Skeletal muscle cell (primary cell): ENCODE measurements at regions not wholly inside any gene's neighbourhood (a gene's known extent, or its start where the extent isn't known, plus 50 kb on each side); places are given as distances from the start of the nearest gene placed in this dataset.
A peak's percentile ranks its signal among the peaks of the same experiment; 100 is the strongest.
"Not testable (repeated sequence)": the region's sequence is repeated elsewhere in the genome, so short reads cannot be mapped to it uniquely, and the experiment has no call there.

Experiments
- DNase-seq: peaks from one replicate; pipeline ENCODE4 v3.0.0-alpha.2; 2010; ENCODE audit warnings: low read depth
- H3K4me3 ChIP-seq: 2 replicates; pipeline ENCODE4 v1.5.1; 2011; ENCODE audit warnings: low read depth, mild to moderate bottlenecking, control low read depth, low read length, moderate library complexity

DNA sequence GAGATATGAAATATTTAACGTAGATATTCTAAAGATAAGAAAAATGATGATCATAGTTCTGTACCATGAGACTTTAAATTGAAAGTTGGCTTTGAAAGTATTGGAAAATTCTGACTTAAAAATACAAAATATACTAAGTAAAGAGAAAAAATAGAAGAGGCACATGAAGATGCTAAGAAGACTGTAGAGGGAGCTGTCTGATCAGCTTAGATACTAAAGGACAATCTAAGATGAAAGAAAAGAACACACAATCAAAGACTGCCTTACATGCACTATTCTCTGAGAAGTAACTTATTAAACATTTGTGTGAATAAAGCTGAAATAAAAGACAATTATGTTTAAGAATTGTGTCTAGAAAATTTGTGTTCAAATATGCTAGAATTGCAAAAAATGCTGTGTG lies 55.1 kb downstream of the RBMXL2 start:
- no peak overlapping the region for H3K4me3 ChIP-seq
- no peak for DNase-seq

DNA sequence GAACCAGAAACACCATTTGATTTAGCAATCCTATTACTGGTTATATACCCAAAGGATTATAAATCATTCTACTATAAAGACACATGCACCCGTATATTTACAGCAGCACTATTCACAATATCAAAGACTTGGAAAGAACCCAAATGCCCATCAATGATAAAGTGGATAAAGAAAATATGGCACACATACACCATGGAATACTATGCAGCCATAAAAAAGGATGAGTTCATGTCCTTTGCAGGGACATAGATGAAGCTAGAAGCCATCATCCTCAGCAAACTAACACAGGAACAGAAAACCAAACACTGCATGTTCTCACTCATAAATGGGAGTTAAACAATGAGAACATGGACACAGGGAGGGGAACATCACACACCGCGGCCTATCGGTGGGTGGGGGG lies 61.3 kb downstream of the RBMXL2 start:
- H3K4me3 ChIP-seq, DNase-seq: not testable (repeated sequence)

GRCh38 chr11:7154881-7155361 lies 66.1 kb downstream of the RBMXL2 start:
- peak; percentile 15 for DNase-seq
- H3K4me3 ChIP-seq, result no peak overlapping the region

DNA sequence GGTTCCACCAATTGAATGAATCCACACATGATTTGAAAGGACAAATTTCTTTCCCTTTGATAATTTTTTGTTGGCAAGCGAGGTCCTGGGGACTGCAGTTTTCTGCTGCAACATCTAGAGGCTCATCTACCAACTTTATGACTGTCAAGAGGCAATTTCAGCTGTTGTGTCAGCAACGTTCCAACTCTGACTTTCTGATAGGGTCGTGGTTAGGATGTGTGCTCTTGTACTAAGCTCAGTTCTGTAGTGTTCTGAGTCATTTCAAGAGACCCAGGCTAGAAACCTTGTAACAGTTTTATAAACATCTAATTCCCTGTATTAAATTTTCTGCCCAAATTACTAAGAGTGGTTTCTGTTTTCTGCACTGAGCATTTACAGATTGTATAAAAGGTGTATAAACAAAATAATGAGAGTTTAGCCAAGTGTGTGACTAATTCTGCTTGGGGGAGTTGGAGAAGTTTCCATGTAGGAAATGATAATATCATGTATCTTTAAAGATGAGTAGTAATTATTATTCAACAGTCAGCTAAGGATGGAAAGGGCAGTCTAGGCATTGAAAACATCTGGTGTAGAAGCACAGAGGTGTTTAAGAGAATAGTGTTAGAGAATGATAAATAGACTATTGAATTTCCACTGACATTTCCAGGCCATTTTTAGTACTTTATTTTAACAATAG lies 72.2 kb downstream of the RBMXL2 start:
- DNase-seq, result peak; percentile 4
- H3K4me3 ChIP-seq, result no peak overlapping the region

GRCh38 chr11:7165911-7166310 lies 77.1 kb downstream of the RBMXL2 start:
- no peak overlapping the region for H3K4me3 ChIP-seq
- DNase-seq, result no peak

GRCh38 chr11:7167976-7168740 lies 79.4 kb downstream of the RBMXL2 start:
- no peak overlapping the region for H3K4me3 ChIP-seq
- no peak for DNase-seq

- no peak overlapping the region for H3K4me3 ChIP-seq
- no peak for DNase-seq
Measured at GRCh38 chr11:7168741-7168990, 79.9 kb downstream of the RBMXL2 start.

DNA sequence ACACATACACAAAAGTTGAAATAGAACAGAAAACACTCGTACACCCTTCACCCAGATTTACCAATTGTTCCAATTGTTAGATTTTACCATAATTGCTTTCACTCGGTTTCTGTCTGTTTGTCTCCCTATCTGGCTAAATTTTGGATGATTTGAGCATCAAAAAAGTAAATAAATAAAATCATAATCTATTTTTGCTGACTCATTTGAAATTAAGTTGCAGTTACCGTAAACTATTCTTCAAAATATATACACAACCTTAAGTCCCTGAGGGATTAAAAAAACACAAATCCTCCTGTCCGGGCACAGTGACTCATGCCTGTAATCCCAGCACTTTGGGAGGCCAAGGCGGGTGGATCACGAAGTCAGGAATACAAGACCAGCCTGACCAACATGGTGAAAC lies 81.3 kb upstream of the SYT9 start:
- H3K4me3 ChIP-seq, result no peak overlapping the region
- no peak for DNase-seq

GRCh38 chr11:7175007-7175406 lies 76.7 kb upstream of the SYT9 start:
- no peak overlapping the region for H3K4me3 ChIP-seq
- DNase-seq, result no peak

GRCh38 chr11:7186190-7186589 lies 65.5 kb upstream of the SYT9 start:
- H3K4me3 ChIP-seq, result no peak overlapping the region
- DNase-seq, result peak; percentile 37

DNA sequence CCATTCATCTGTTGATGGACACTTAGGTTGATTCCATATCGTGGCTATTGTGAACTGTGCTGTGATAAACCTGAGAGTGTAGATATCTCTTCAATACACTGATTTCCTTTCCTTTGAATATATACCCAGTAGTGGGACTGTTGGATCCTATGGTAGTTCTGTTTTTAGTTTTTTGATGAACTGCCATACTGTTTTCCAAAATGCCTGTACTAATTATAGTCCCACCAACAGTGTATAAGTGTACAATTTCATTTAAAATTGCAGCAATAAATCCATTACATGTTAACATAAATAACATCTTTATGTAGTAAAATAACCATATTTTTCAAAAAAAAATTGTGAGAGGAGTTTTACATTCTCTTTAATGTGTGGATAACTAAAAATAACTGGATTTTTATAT lies 65.0 kb upstream of the SYT9 start:
- DNase-seq, result no peak
- H3K4me3 ChIP-seq, result no peak overlapping the region

- not testable (repeated sequence) for DNase-seq, H3K4me3 ChIP-seq
Measured at GRCh38 chr11:7192785-7193184, 58.9 kb upstream of the SYT9 start.

- H3K4me3 ChIP-seq, result no peak overlapping the region
- DNase-seq, result no peak
Measured at GRCh38 chr11:7196396-7197146, 55.1 kb upstream of the SYT9 start.

DNA sequence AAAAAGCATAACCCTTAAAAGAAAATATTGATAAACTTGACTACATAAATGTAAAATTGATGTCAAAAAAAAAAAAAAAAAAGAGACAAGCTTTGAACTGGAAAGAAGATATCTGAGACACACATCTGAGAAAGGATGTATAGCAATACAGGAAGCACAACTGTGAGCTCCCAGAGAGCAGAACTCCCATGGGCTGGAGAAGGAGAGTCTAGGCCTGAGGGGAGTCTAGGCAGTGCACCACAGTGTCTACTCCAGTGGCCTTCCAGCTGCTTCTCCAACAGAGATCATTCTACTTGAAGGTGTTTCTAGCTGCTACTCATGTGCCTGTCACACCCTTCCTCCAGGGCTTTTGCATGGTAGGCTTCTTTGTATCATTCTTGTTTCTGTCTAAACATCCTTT lies 54.2 kb upstream of the SYT9 start:
- no peak overlapping the region for H3K4me3 ChIP-seq
- DNase-seq, result no peak
